HepG2 (cell line): ENCODE measurements at regions not wholly inside any gene's neighbourhood (a gene's known extent, or its start where the extent isn't known, plus 50 kb on each side); places are given as distances from the start of the nearest gene placed in this dataset.

Source experiments
- ATAC-seq: fragments of 200-7000 bp; cut with Tn5 transposase; 3 replicates; pipeline ENCODE4 v1.9.1; 2020; ENCODE audit warnings: mild to moderate bottlenecking, moderate library complexity
- BruUV-seq: library from RNA; stranded (reverse); fragments of 400-500 nt; replicated peaks from 2 replicates; lab custom pipeline; 2021; lab: Mats Ljungman, UMichigan
- CTCF ChIA-PET: fragments of 300-600 bp; formaldehyde crosslinking; extraction: SDS; loops from one replicate; lab custom pipeline; 2021; ENCODE audit warnings: low total read pairs, inconsistent platforms, low intra/inter-chr PET ratio; lab: Yijun Ruan, JAX
- POLR2A ChIA-PET: fragments of 350-600 bp; sonication (Branson Sonifier 250); formaldehyde crosslinking; loops from one replicate; lab custom pipeline; 2020; ENCODE audit warnings: antibody characterized with exemption, inconsistent platforms; lab: Yijun Ruan, JAX
- DNase-seq: peaks from one replicate; pipeline ENCODE4 v3.0.0-alpha.2; 2015; ENCODE audit warnings: low spot score
- FAIRE-seq: peaks from 3 replicates; lab custom pipeline; 2011; peaks lifted over from hg19 to GRCh38; lab: Jason Lieb, UNC
- H2AFZ ChIP-seq: one replicate; pipeline ENCODE4 v1.6.1; 2011; ENCODE audit warnings: low read length, inconsistent platforms
- H3K27ac ChIP-seq: fragments of 300-600 bp; 3 replicates; pipeline ENCODE4 v1.8.0; 2011; ENCODE audit warnings: mixed run types, mild to moderate bottlenecking, mixed read lengths, low read length, inconsistent platforms; ENCODE audit not compliant: insufficient read depth; ENCODE audit errors: extremely low read length
- H3K27me3 ChIP-seq, 2 experiments: fragments of 200-600 bp in 1 of 2; 2 replicates in 1 of 2; 3 replicates in 1 of 2; pipeline versions ENCODE4 v1.6.0 to v1.8.0; 2011; ENCODE audit warnings: low read length in 2 of 2, mild to moderate bottlenecking in 2 of 2, moderate library complexity in 2 of 2, inconsistent platforms in 1 of 2; ENCODE audit not compliant: insufficient read depth in 2 of 2, control insufficient read depth in 1 of 2
- H3K36me3 ChIP-seq, 2 experiments: fragments of 200-600 bp in 1 of 2; replicated peaks in 1 of 2; 2 replicates in 1 of 2; 3 replicates in 1 of 2; pipeline versions ENCODE4 v1.5.1 to v1.8.0; 2011; ENCODE audit warnings: low read length in 2 of 2, inconsistent platforms in 1 of 2; ENCODE audit not compliant: insufficient read depth in 2 of 2, control insufficient read depth in 1 of 2
- H3K4me1 ChIP-seq: 2 replicates; pipeline ENCODE4 v1.5.1; 2012; ENCODE audit warnings: low read length, inconsistent platforms; ENCODE audit not compliant: insufficient read depth
- H3K4me2 ChIP-seq: 2 replicates; pipeline ENCODE4 v1.6.0; 2011; ENCODE audit warnings: low read depth, low read length, inconsistent platforms
- H3K4me3 ChIP-seq, 3 experiments: fragments of 200-600 bp in 1 of 3; sonication (generic), shearing (Covaris generic) in 1 of 3; replicated peaks in 1 of 3; 2 replicates each; pipeline ENCODE4 v1.5.1; 2011 to 2016; ENCODE audit warnings: low read length in 3 of 3, inconsistent platforms in 2 of 3, low read depth in 2 of 3, mild to moderate bottlenecking in 2 of 3, control low read depth in 1 of 3, mixed read lengths in 1 of 3; ENCODE audit not compliant: insufficient read depth in 1 of 3
- H3K79me2 ChIP-seq: one replicate; pipeline ENCODE4 v1.6.1; 2011; ENCODE audit warnings: low read length, inconsistent platforms; ENCODE audit not compliant: insufficient read depth
- H3K9ac ChIP-seq: 2 replicates; pipeline ENCODE4 v1.6.0; 2011; ENCODE audit warnings: mild to moderate bottlenecking, low read depth, low read length, inconsistent platforms; ENCODE audit not compliant: insufficient read depth
- H3K9me3 ChIP-seq: 2 replicates; pipeline ENCODE4 v1.5.1; 2012; ENCODE audit warnings: mild to moderate bottlenecking, low read length
- H4K20me1 ChIP-seq: 2 replicates; pipeline ENCODE4 v1.6.0; 2011; ENCODE audit warnings: inconsistent platforms, mild to moderate bottlenecking, low read length, moderate library complexity; ENCODE audit not compliant: insufficient read depth
- ATF1 ChIP-seq: IDR thresholded peaks from 2 replicates; pipeline ENCODE4 v1.6.1; 2016; ENCODE audit warnings: mild to moderate bottlenecking, control low read depth
- FOXA1 ChIP-seq, 2 experiments: fragments of 450-650 bp in 1 of 2; sonication (generic) in 1 of 2; formaldehyde crosslinking in 1 of 2; IDR thresholded peaks; 2 replicates each; pipeline versions ENCODE4 v1.4.0 to v1.6.1; 2016 to 2020; ENCODE audit warnings: missing genetic modification reagents in 1 of 2
- NCOA1 ChIP-seq: sonication (generic); formaldehyde crosslinking; IDR thresholded peaks from 2 replicates; pipeline ENCODE4 v1.9.0; 2021; ENCODE audit warnings: missing genetic modification reagents
- POLR2G ChIP-seq: fragments of 200-400 bp; formaldehyde crosslinking; IDR thresholded peaks from 2 replicates; pipeline ENCODE4 v1.6.1; 2018; ENCODE audit warnings: mild to moderate bottlenecking, low read depth, low read length, moderate library complexity
- TBX2 ChIP-seq: sonication (generic); formaldehyde crosslinking; IDR thresholded peaks from 2 replicates; pipeline ENCODE4 v1.5.0; 2020; ENCODE audit warnings: missing genetic modification reagents, mild to moderate bottlenecking, borderline replicate concordance
- ZBTB1 ChIP-seq: sonication (generic); formaldehyde crosslinking; IDR thresholded peaks from 2 replicates; pipeline ENCODE4 v1.4.0; 2020; ENCODE audit warnings: missing genetic modification reagents, borderline replicate concordance
- ZNF17 ChIP-seq: sonication (generic); formaldehyde crosslinking; IDR thresholded peaks from 2 replicates; pipeline ENCODE4 v1.5.0; 2020; ENCODE audit warnings: mild to moderate bottlenecking, missing genetic modification reagents
- ZNF383 ChIP-seq: sonication (generic); formaldehyde crosslinking; IDR thresholded peaks from 2 replicates; pipeline ENCODE4 v1.4.0; 2020; ENCODE audit warnings: missing genetic modification reagents, mild to moderate bottlenecking, borderline replicate concordance
- ZNF510 ChIP-seq: sonication (generic); formaldehyde crosslinking; IDR thresholded peaks from 2 replicates; pipeline ENCODE4 v1.4.0; 2020; ENCODE audit warnings: low read depth, mild to moderate bottlenecking, missing genetic modification reagents
- ZNF780A ChIP-seq: sonication (generic); formaldehyde crosslinking; IDR thresholded peaks from 2 replicates; pipeline ENCODE4 v1.8.0; 2022; ENCODE audit warnings: mild to moderate bottlenecking, missing genetic modification reagents, moderate library complexity
- WGBS: methylation state at CpG from one replicate; pipeline ENCODE4 v1.1.6; 2017; ENCODE audit warnings: low lambda C conversion rate; 5-methylcytosine and 5-hydroxymethylcytosine counted together
- in situ Hi-C: cut with HindIII; loops from 2 replicates; pipeline ENCODE4 v1.10.0; 2017; ENCODE audit warnings: low pct_unique_long_range_greater_than_20kb; ENCODE audit not compliant: extremely low pct_ligation_motif_present
- intact Hi-C: fragments of 100-400 bp; cut with micrococcal nuclease; formaldehyde crosslinking; loops from one replicate; pipeline ENCODE4 v1.10.0; 2022; ENCODE audit not compliant: unreplicated experiment
- TF ChIP-seq, protein P1 (sequence below): sonication (generic); formaldehyde crosslinking; IDR thresholded peaks from 2 replicates; pipeline ENCODE4; 2020; ENCODE audit warnings: missing genetic modification reagents, mild to moderate bottlenecking, borderline replicate concordance

DNA sequence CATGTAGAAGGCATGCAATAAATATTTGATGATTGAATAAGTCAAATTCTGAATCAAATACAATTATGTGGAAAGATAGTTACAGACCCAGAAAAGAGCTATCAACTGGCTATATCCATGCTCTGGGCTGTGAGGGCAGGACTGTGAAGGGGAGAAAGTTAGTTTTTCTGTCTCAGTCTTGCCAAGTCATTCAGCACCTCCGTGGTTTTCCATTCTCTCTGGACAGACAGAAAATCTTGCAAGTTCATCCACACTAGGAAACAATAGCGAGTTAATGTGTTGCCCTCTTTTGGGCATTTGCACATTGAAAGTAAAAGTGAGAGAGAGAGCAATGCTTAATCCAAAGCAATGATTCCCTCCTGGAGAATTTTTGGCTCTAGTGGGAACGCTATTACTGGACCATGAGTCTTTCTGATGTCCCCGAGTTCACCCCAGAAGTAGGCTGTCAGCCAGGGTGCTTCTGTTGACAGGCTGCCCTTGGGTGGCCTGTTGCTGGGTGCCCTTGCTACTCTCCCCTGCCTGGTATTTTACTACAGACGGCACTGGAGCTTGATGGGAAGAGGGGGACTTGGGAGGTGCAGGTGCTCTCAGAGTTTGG is 238.3 kb downstream of the LOXHD1 start:
- ChIA-PET CTCF (no interaction called here), POLR2A (no interaction called here)
- WGBS = 6% methylated on average over 4 of the region's 5 CpGs
- DNase-seq (no peak), FAIRE-seq (no peak), ATAC-seq (no peak)
- Histone ChIP-seq H3K4me1 (no peaks in the 10 kb centered on the region), H3K27ac (no peak overlapping the region), H3K27me3 (peaks cover 0 to 14% of the 10 kb centered on the region in 2 experiments; a peak in 2 of 5 replicates), H4K20me1 (no peaks in the 10 kb centered on the region), H2AFZ (no peak overlapping the region), H3K4me3 (no peak overlapping the region), H3K36me3 (no peaks in the 10 kb centered on the region), H3K79me2 (no peaks in the 10 kb centered on the region), H3K9ac (no peak overlapping the region), H3K4me2 (no peak overlapping the region), H3K9me3 (no peaks in the 10 kb centered on the region)
- TF ChIP-seq TBX2 (CRISPR knock-in tag) (no peak), POLR2G (no peak), ZNF780A (CRISPR knock-in tag) (no peak), NCOA1 (CRISPR knock-in tag) (no peak), ATF1 (no peak), ZNF17 (no peak), ZNF510 (CRISPR knock-in tag) (no peak), ZNF383 (CRISPR knock-in tag) (no peak), ZBTB1 (CRISPR knock-in tag) (no peak), FOXA1 (IDR thresholded peaks at IDR 0.05) (no peak), FOXA1 (CRISPR knock-in tag; IDR thresholded peaks at IDR 0.05) (no peak)
- TF ChIP-seq, protein P1, sequence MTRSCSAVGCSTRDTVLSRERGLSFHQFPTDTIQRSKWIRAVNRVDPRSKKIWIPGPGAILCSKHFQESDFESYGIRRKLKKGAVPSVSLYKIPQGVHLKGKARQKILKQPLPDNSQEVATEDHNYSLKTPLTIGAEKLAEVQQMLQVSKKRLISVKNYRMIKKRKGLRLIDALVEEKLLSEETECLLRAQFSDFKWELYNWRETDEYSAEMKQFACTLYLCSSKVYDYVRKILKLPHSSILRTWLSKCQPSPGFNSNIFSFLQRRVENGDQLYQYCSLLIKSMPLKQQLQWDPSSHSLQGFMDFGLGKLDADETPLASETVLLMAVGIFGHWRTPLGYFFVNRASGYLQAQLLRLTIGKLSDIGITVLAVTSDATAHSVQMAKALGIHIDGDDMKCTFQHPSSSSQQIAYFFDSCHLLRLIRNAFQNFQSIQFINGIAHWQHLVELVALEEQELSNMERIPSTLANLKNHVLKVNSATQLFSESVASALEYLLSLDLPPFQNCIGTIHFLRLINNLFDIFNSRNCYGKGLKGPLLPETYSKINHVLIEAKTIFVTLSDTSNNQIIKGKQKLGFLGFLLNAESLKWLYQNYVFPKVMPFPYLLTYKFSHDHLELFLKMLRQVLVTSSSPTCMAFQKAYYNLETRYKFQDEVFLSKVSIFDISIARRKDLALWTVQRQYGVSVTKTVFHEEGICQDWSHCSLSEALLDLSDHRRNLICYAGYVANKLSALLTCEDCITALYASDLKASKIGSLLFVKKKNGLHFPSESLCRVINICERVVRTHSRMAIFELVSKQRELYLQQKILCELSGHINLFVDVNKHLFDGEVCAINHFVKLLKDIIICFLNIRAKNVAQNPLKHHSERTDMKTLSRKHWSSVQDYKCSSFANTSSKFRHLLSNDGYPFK (CRISPR knock-in tag) = no peak
- in situ Hi-C loops = no loop called here
- BruUV-seq = no TSS peak
- intact Hi-C loops = no loop called here
